OCI-LY7 (cell line): ENCODE measurements at regions not wholly inside any gene's neighbourhood (a gene's known extent, or its start where the extent isn't known, plus 50 kb on each side); places are given as distances from the start of the nearest gene placed in this dataset.

Source experiments
- BruUV-seq: library from RNA; stranded (reverse); fragments of 400-500 nt; replicated peaks from 2 replicates; lab custom pipeline; 2021; lab: Mats Ljungman, UMichigan
- CTCF ChIA-PET: fragments of 300-600 bp; sonication (Branson Sonifier 250); formaldehyde crosslinking; loops from one replicate; lab custom pipeline; 2022; ENCODE audit warnings: antibody characterized with exemption; ENCODE audit not compliant: unreplicated experiment; lab: Charles Lee
- POLR2A ChIA-PET: fragments of 300-600 bp; sonication (Branson Sonifier 250); formaldehyde crosslinking; loops from one replicate; lab custom pipeline; 2022; ENCODE audit warnings: antibody characterized with exemption; lab: Charles Lee
- DNase-seq: peaks from one replicate; pipeline ENCODE4 v3.0.0-alpha.2; 2015; ENCODE audit warnings: low spot score
- H2AFZ ChIP-seq: fragments of 200-600 bp; sonication (generic), shearing (Covaris generic); 2 replicates; pipeline ENCODE4 v1.6.1; 2014; ENCODE audit warnings: mild to moderate bottlenecking, antibody characterized with exemption, low read length, moderate library complexity
- H3K27ac ChIP-seq: fragments of 200-600 bp; sonication (generic); 2 replicates; pipeline ENCODE4 v1.5.1; 2014; ENCODE audit warnings: mixed run types, low read depth, mild to moderate bottlenecking, moderate library complexity, low read length, inconsistent platforms; ENCODE audit not compliant: poor library complexity, severe bottlenecking
- H3K36me3 ChIP-seq: fragments of 200-600 bp; sonication (generic); 2 replicates; pipeline ENCODE4 v1.6.1; 2014; ENCODE audit warnings: mild to moderate bottlenecking, antibody characterized with exemption, low read length, moderate library complexity, mixed read lengths; ENCODE audit not compliant: insufficient read depth
- H3K4me1 ChIP-seq: fragments of 200-600 bp; sonication (generic); 2 replicates; pipeline ENCODE4 v1.5.1; 2014; ENCODE audit warnings: mild to moderate bottlenecking, low read length; ENCODE audit not compliant: insufficient read depth, poor library complexity, severe bottlenecking
- H3K4me2 ChIP-seq: fragments of 200-600 bp; sonication (generic); 2 replicates; pipeline ENCODE4 v1.6.1; 2014; ENCODE audit warnings: mild to moderate bottlenecking, low read length
- H3K4me3 ChIP-seq: fragments of 200-600 bp; sonication (generic); 2 replicates; pipeline ENCODE4 v1.5.1; 2014; ENCODE audit warnings: mild to moderate bottlenecking, low read depth, low read length; ENCODE audit not compliant: poor library complexity, severe bottlenecking
- H3K79me2 ChIP-seq: fragments of 200-600 bp; sonication (generic); 2 replicates; pipeline ENCODE4 v1.6.1; 2016; ENCODE audit warnings: low read depth, mild to moderate bottlenecking, low read length, moderate library complexity, mixed read lengths; ENCODE audit not compliant: insufficient read depth
- H3K9me2 ChIP-seq: fragments of 200-600 bp; sonication (generic); 2 replicates; pipeline ENCODE4 v1.6.1; 2016; ENCODE audit warnings: mild to moderate bottlenecking, low read length, mixed read lengths; ENCODE audit not compliant: insufficient read depth
- H3K9me3 ChIP-seq: fragments of 200-600 bp; sonication (generic); 2 replicates; pipeline ENCODE4 v1.6.1; 2014; ENCODE audit warnings: mild to moderate bottlenecking, mixed run types, low read length, mixed read lengths
- H4K20me1 ChIP-seq: fragments of 200-600 bp; sonication (generic); 2 replicates; pipeline ENCODE4 v1.6.1; 2014; ENCODE audit warnings: mild to moderate bottlenecking, antibody characterized with exemption, low read length, moderate library complexity, mixed read lengths; ENCODE audit not compliant: insufficient read depth
- EZH2phosphoT487 ChIP-seq: fragments of 200-600 bp; sonication (generic); IDR thresholded peaks from 2 replicates; pipeline ENCODE4 v1.6.1; 2018; ENCODE audit warnings: low read depth, borderline replicate concordance, mild to moderate bottlenecking, mixed run types, antibody characterized with exemption, low read length, moderate library complexity, mixed read lengths
- intact Hi-C: fragments of 100-400 bp; cut with micrococcal nuclease; formaldehyde crosslinking; loops from one replicate; pipeline ENCODE4 v1.10.0; 2022; ENCODE audit not compliant: unreplicated experiment
- TF ChIP-seq, protein P1 (sequence below): fragments of 200-600 bp; sonication (generic); conservative IDR thresholded peaks from 2 replicates; pipeline ENCODE4 v1.5.1; 2014; ENCODE audit warnings: mild to moderate bottlenecking, antibody characterized with exemption, low read length, moderate library complexity, mixed read lengths

DNA sequence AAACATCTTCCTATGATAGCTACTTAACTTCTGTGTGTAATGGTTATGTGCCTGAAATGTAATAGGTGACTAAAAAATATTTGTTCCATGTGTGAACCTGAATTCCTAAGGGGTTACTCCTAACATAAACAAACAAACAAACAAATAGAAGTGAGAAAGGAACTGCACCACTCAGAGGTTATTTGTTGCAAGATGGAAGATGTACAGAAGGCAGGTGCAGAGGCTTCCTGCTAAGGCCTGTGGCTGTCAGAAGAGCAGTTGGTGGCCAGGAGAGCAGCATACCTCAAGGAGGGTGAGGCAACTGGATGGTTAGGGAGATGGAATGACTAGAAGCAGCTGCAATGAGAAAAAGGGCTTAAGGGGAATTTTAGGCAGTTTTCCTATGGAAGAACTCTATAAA is 940.6 kb downstream of the TTLL7 start:
- H3K4me1 ChIP-seq = no peaks in the 10 kb centered on the region
- no TSS peak for BruUV-seq
- H3K4me2 ChIP-seq = no peak overlapping the region
- ChIA-PET POLR2A (interaction anchor here (0.7 kb wide), 1 partner anchor 9 kb away, joined by 3 read pairs; no protein-coding TSS in a partner anchor), CTCF (no interaction called here)
- no peak for DNase-seq
- no peak overlapping the region for H2AFZ ChIP-seq
- no peaks in the 10 kb centered on the region for H3K9me2 ChIP-seq
- H3K4me3 ChIP-seq = no peak overlapping the region
- H4K20me1 ChIP-seq = no peaks in the 10 kb centered on the region
- no peaks in the 10 kb centered on the region for H3K79me2 ChIP-seq
- H3K9me3 ChIP-seq = no peaks in the 10 kb centered on the region
- H3K36me3 ChIP-seq = no peaks in the 10 kb centered on the region
- intact Hi-C loops = no loop called here
- no peak overlapping the region for H3K27ac ChIP-seq
- TF ChIP-seq, protein P1, sequence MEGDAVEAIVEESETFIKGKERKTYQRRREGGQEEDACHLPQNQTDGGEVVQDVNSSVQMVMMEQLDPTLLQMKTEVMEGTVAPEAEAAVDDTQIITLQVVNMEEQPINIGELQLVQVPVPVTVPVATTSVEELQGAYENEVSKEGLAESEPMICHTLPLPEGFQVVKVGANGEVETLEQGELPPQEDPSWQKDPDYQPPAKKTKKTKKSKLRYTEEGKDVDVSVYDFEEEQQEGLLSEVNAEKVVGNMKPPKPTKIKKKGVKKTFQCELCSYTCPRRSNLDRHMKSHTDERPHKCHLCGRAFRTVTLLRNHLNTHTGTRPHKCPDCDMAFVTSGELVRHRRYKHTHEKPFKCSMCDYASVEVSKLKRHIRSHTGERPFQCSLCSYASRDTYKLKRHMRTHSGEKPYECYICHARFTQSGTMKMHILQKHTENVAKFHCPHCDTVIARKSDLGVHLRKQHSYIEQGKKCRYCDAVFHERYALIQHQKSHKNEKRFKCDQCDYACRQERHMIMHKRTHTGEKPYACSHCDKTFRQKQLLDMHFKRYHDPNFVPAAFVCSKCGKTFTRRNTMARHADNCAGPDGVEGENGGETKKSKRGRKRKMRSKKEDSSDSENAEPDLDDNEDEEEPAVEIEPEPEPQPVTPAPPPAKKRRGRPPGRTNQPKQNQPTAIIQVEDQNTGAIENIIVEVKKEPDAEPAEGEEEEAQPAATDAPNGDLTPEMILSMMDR = no peak
- no peak for TF ChIP-seq EZH2phosphoT487

DNA sequence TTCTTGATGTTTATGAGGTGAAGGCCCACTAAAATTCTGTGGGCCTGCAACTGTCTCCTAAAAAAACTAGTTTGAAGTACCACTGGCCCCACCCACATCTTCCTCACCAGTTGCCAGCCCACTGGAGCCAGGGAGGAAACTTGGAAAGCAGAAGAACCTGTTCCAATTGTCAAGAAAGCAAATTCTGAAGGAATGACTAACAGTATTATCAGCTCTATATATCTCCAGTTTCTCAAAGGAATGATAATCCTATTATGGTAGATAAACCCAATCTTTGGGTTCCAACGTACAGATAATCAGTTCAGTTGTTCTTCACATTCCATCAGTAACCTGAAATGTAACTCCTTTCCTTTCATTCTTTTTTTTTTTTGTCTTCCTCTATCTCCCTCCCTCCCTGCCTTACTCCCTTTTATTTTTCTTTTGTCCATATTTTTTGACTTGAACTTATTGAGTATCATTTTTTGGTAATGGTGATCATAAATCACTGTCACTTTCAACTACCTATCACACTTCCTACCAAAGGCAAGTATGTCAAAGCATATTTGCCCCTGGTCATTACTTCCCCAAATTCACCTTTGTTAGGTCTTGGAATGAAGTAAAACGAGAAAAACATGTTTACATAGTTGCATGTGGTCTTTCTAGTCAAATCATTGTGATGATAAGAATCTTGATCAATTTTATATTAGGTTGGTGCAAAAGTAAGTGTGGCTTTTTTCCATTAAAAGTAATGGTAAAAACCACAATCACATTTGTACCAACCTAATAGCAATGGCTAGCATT is 943.4 kb downstream of the TTLL7 start:
- Histone ChIP-seq H3K9me2 (no peaks in the 10 kb centered on the region), H3K9me3 (no peaks in the 10 kb centered on the region), H3K4me3 (no peak overlapping the region), H3K79me2 (no peaks in the 10 kb centered on the region), H3K4me1 (no peaks in the 10 kb centered on the region), H3K36me3 (no peaks in the 10 kb centered on the region), H2AFZ (no peak overlapping the region), H4K20me1 (no peaks in the 10 kb centered on the region), H3K4me2 (no peak overlapping the region), H3K27ac (no peak overlapping the region)
- BruUV-seq = no TSS peak
- ChIA-PET POLR2A (interaction anchor here (0.7 to 1.1 kb wide), 2 partner anchors 67 to 324 kb away, joined by 3 to 4 read pairs; no protein-coding TSS in a partner anchor), CTCF (no interaction called here)
- no peak for DNase-seq
- TF ChIP-seq EZH2phosphoT487 = no peak
- TF ChIP-seq, protein P1 = no peak
- intact Hi-C loops = no loop called here

DNA sequence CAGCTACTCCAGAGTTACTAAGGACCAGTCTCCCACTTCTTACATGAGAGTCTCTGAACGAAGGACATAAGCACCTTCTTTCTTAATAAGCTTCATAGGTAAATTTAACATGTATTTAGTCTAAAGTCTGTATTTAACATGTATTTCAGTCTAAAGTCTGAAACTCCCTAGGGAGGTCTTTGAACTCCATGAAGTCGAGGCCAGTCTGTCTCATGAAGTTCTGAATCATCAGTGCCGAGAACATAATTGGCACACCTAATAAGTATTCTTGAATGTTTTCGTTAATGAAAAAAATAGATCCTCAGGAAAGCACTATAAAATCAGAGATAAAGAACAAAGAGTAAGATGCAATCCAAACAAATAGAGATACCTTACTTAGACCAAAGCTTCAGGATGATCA is 945.5 kb downstream of the TTLL7 start:
- Histone ChIP-seq H3K79me2 (no peaks in the 10 kb centered on the region), H3K36me3 (no peaks in the 10 kb centered on the region), H3K27ac (no peak overlapping the region), H2AFZ (no peak overlapping the region), H3K4me2 (no peak overlapping the region), H3K4me3 (no peak overlapping the region), H3K4me1 (no peaks in the 10 kb centered on the region), H4K20me1 (no peaks in the 10 kb centered on the region), H3K9me2 (no peaks in the 10 kb centered on the region), H3K9me3 (no peaks in the 10 kb centered on the region)
- no TSS peak for BruUV-seq
- no peak for DNase-seq
- ChIA-PET CTCF (no interaction called here), POLR2A (interaction anchor here (1.7 kb wide), 1 partner anchor 8 kb away, joined by 6 read pairs; no protein-coding TSS in a partner anchor)
- intact Hi-C loops = no loop called here
- TF ChIP-seq EZH2phosphoT487 = no peak
- TF ChIP-seq, protein P1 = no peak
